Activated naive CD4-positive, alpha-beta T cell treated with anti-CD3 and anti-CD28 coated beads, Interleukin-2, amount 10 ng/mL, durations not matched to agents 7 days and 5 days (primary cell): ENCODE measurements at regions not wholly inside any gene's neighbourhood (a gene's known extent, or its start where the extent isn't known, plus 50 kb on each side); places are given as distances from the start of the nearest gene placed in this dataset.

Experiments used
- CTCF ChIA-PET: fragments of 350-600 bp; sonication (Branson Sonifier 250); formaldehyde crosslinking; loops from one replicate; lab custom pipeline; 2021; ENCODE audit warnings: antibody characterized with exemption; lab: Charles Lee
- DNase-seq: peaks from one replicate; pipeline ENCODE4 v3.0.0-alpha.2; 2020
- H3K27ac Mint-ChIP-seq: one replicate; pipeline ENCODE4 v1.8.0; 2021; ENCODE audit warnings: mild to moderate bottlenecking, moderate library complexity, mixed read lengths
- H3K27me3 Mint-ChIP-seq: one replicate; pipeline ENCODE4 v1.8.0; 2021; ENCODE audit warnings: mild to moderate bottlenecking, mixed read lengths
- H3K36me3 Mint-ChIP-seq: one replicate; pipeline ENCODE4 v1.8.0; 2021; ENCODE audit warnings: mixed read lengths
- H3K4me1 Mint-ChIP-seq: one replicate; pipeline ENCODE4 v1.8.0; 2021; ENCODE audit warnings: mixed read lengths
- H3K4me3 Mint-ChIP-seq: one replicate; pipeline ENCODE4 v1.8.0; 2021; ENCODE audit warnings: mild to moderate bottlenecking, moderate library complexity, mixed read lengths
- H3K9me3 Mint-ChIP-seq: one replicate; pipeline ENCODE4 v1.8.0; 2021; ENCODE audit warnings: mixed read lengths

GRCh38 chr4:62159306-62159705, 959.2 kb downstream of the ADGRL3 start:
- no peaks in the 10 kb centered on the region for H3K36me3 Mint-ChIP-seq
- H3K27me3 Mint-ChIP-seq, result no peaks in the 10 kb centered on the region
- H3K27ac Mint-ChIP-seq, result no peak overlapping the region
- DNase-seq, result no peak
- no peaks in the 10 kb centered on the region for H3K4me1 Mint-ChIP-seq
- CTCF ChIA-PET, result no interaction called here
- H3K4me3 Mint-ChIP-seq, result no peak overlapping the region
- peaks cover 18% of the 10 kb centered on the region for H3K9me3 Mint-ChIP-seq

- Mint-ChIP-seq H3K9me3 (peaks cover 20% of the 10 kb centered on the region), H3K4me3 (no peak overlapping the region), H3K27me3 (no peaks in the 10 kb centered on the region), H3K27ac (no peak overlapping the region), H3K4me1 (no peaks in the 10 kb centered on the region), H3K36me3 (no peaks in the 10 kb centered on the region)
- no peak for DNase-seq
- CTCF ChIA-PET, result no interaction called here
Measured at GRCh38 chr4:62156205-62156604, 956.1 kb downstream of the ADGRL3 start.

GRCh38 chr4:62145276-62145675, 945.1 kb downstream of the ADGRL3 start:
- peaks cover 21% of the 10 kb centered on the region for H3K9me3 Mint-ChIP-seq
- no peak overlapping the region for H3K4me3 Mint-ChIP-seq
- CTCF ChIA-PET, result no interaction called here
- H3K27me3 Mint-ChIP-seq, result no peaks in the 10 kb centered on the region
- H3K4me1 Mint-ChIP-seq, result no peaks in the 10 kb centered on the region
- no peak overlapping the region for H3K27ac Mint-ChIP-seq
- no peak for DNase-seq
- no peaks in the 10 kb centered on the region for H3K36me3 Mint-ChIP-seq

GRCh38 chr4:62144431-62144830, 944.3 kb downstream of the ADGRL3 start:
- no peak for DNase-seq
- H3K36me3 Mint-ChIP-seq, result no peaks in the 10 kb centered on the region
- no peaks in the 10 kb centered on the region for H3K27me3 Mint-ChIP-seq
- no peak overlapping the region for H3K4me3 Mint-ChIP-seq
- peaks cover 21% of the 10 kb centered on the region for H3K9me3 Mint-ChIP-seq
- no peaks in the 10 kb centered on the region for H3K4me1 Mint-ChIP-seq
- no peak overlapping the region for H3K27ac Mint-ChIP-seq
- CTCF ChIA-PET, result no interaction called here

GRCh38 chr4:62135565-62136156, 935.5 kb downstream of the ADGRL3 start:
- Mint-ChIP-seq H3K27me3 (no peaks in the 10 kb centered on the region), H3K36me3 (no peaks in the 10 kb centered on the region), H3K4me3 (no peak overlapping the region), H3K4me1 (no peaks in the 10 kb centered on the region), H3K27ac (no peak overlapping the region), H3K9me3 (peaks cover 17% of the 10 kb centered on the region)
- CTCF ChIA-PET, result no interaction called here
- no peak for DNase-seq

GRCh38 chr4:62133977-62134376, 933.9 kb downstream of the ADGRL3 start:
- Mint-ChIP-seq H3K9me3 (peaks cover 19% of the 10 kb centered on the region), H3K27ac (no peak overlapping the region), H3K36me3 (no peaks in the 10 kb centered on the region), H3K27me3 (no peaks in the 10 kb centered on the region), H3K4me1 (no peaks in the 10 kb centered on the region), H3K4me3 (no peak overlapping the region)
- CTCF ChIA-PET, result no interaction called here
- DNase-seq, result no peak

GRCh38 chr4:62133101-62133897, 933.2 kb downstream of the ADGRL3 start:
- CTCF ChIA-PET, result no interaction called here
- Mint-ChIP-seq H3K36me3 (no peaks in the 10 kb centered on the region), H3K4me3 (no peak overlapping the region), H3K27me3 (no peaks in the 10 kb centered on the region), H3K27ac (no peak overlapping the region), H3K4me1 (no peaks in the 10 kb centered on the region), H3K9me3 (peaks cover 19% of the 10 kb centered on the region)
- no peak for DNase-seq

GRCh38 chr4:62131049-62131448, 930.9 kb downstream of the ADGRL3 start:
- DNase-seq, result no peak
- Mint-ChIP-seq H3K36me3 (no peaks in the 10 kb centered on the region), H3K4me3 (no peak overlapping the region), H3K27ac (no peak overlapping the region), H3K27me3 (no peaks in the 10 kb centered on the region), H3K9me3 (peaks cover 19% of the 10 kb centered on the region), H3K4me1 (no peaks in the 10 kb centered on the region)
- CTCF ChIA-PET, result no interaction called here

- peaks cover 19% of the 10 kb centered on the region for H3K9me3 Mint-ChIP-seq
- CTCF ChIA-PET, result no interaction called here
- no peak overlapping the region for H3K4me3 Mint-ChIP-seq
- no peaks in the 10 kb centered on the region for H3K4me1 Mint-ChIP-seq
- DNase-seq, result no peak
- H3K36me3 Mint-ChIP-seq, result no peaks in the 10 kb centered on the region
- no peaks in the 10 kb centered on the region for H3K27me3 Mint-ChIP-seq
- no peak overlapping the region for H3K27ac Mint-ChIP-seq
Measured at GRCh38 chr4:62130637-62131036, 930.5 kb downstream of the ADGRL3 start.

- Mint-ChIP-seq H3K4me3 (no peak overlapping the region), H3K27me3 (no peaks in the 10 kb centered on the region), H3K4me1 (no peaks in the 10 kb centered on the region), H3K9me3 (peaks cover 19% of the 10 kb centered on the region), H3K36me3 (no peaks in the 10 kb centered on the region), H3K27ac (no peak overlapping the region)
- no peak for DNase-seq
- CTCF ChIA-PET, result no interaction called here
Measured at GRCh38 chr4:62130230-62130629, 930.1 kb downstream of the ADGRL3 start.
